WTC11 (cell line): ENCODE measurements at regions not wholly inside any gene's neighbourhood (a gene's known extent, or its start where the extent isn't known, plus 50 kb on each side); places are given as distances from the start of the nearest gene placed in this dataset.

ENCODE experiments used
- ATF3 ChIP-seq: sonication (generic); formaldehyde crosslinking; conservative IDR thresholded peaks from 2 replicates; pipeline ENCODE4 v1.8.1; 2022; ENCODE audit warnings: mild to moderate bottlenecking, missing genetic modification reagents
- CTCF ChIP-seq: fragments of 200-600 bp; IDR thresholded peaks from 2 replicates; pipeline ENCODE4 v1.8.0; 2022; ENCODE audit warnings: antibody characterized with exemption
- ESRRA ChIP-seq: sonication (generic); formaldehyde crosslinking; IDR thresholded peaks from 2 replicates; pipeline ENCODE4 v1.8.1; 2022; ENCODE audit warnings: mild to moderate bottlenecking, missing genetic modification reagents, borderline replicate concordance
- FOXP4 ChIP-seq: sonication (generic); formaldehyde crosslinking; IDR thresholded peaks from 2 replicates; pipeline ENCODE4 v1.8.0; 2022; ENCODE audit warnings: mild to moderate bottlenecking, missing genetic modification reagents
- JUN ChIP-seq: sonication (generic); formaldehyde crosslinking; IDR thresholded peaks from 2 replicates; pipeline ENCODE4 v1.8.0; 2023; ENCODE audit warnings: mild to moderate bottlenecking, missing genetic modification reagents
- MXD4 ChIP-seq: fragments of 250-450 bp; sonication (Bioruptor Pico); IDR thresholded peaks from 2 replicates; pipeline ENCODE4 v1.8.0; 2021; ENCODE audit warnings: mild to moderate bottlenecking, moderate library complexity, borderline replicate concordance
- NR1H2 ChIP-seq: sonication (generic); formaldehyde crosslinking; IDR thresholded peaks from 2 replicates; pipeline ENCODE4 v1.9.0; 2021; ENCODE audit warnings: mild to moderate bottlenecking, moderate library complexity, missing genetic modification reagents
- SMAD3 ChIP-seq: sonication (generic); formaldehyde crosslinking; IDR thresholded peaks from 2 replicates; pipeline ENCODE4 v1.8.0; 2022; ENCODE audit warnings: missing genetic modification reagents, mild to moderate bottlenecking, borderline replicate concordance
- SP1 ChIP-seq: sonication (generic); formaldehyde crosslinking; conservative IDR thresholded peaks from 2 replicates; pipeline ENCODE4 v1.8.1; 2022; ENCODE audit warnings: missing genetic modification reagents
- TEAD1 ChIP-seq: sonication (generic); formaldehyde crosslinking; IDR thresholded peaks from 2 replicates; pipeline ENCODE4 v1.8.0; 2022; ENCODE audit warnings: mild to moderate bottlenecking, missing genetic modification reagents
- USF1 ChIP-seq: sonication (generic); formaldehyde crosslinking; IDR thresholded peaks from 2 replicates; pipeline ENCODE4 v1.8.0; 2022; ENCODE audit warnings: mild to moderate bottlenecking, missing genetic modification reagents
- USF2 ChIP-seq: sonication (generic); formaldehyde crosslinking; IDR thresholded peaks from 2 replicates; pipeline ENCODE4 v1.8.1; 2023; ENCODE audit warnings: mild to moderate bottlenecking, missing genetic modification reagents, moderate library complexity

- TF ChIP-seq CTCF: no peak
- no peak for TF ChIP-seq USF2 (CRISPR knock-in tag)
- no peak for TF ChIP-seq SMAD3 (CRISPR knock-in tag)
- TF ChIP-seq SP1 (CRISPR knock-in tag): no peak
- no peak for TF ChIP-seq JUN
- TF ChIP-seq NR1H2 (CRISPR knock-in tag): no peak
- no peak for TF ChIP-seq ESRRA (CRISPR knock-in tag)
- TF ChIP-seq ATF3: no peak
- TF ChIP-seq TEAD1 (CRISPR knock-in tag): no peak
- no peak for TF ChIP-seq FOXP4 (CRISPR knock-in tag)
- no peak for TF ChIP-seq USF1 (CRISPR knock-in tag)
- TF ChIP-seq MXD4 (CRISPR knock-in tag): no peak
Observed at GRCh38 chr3:116981089-116981488, 271.5 kb downstream of the TUSC7 start.
